SK-N-SH (cell line): ENCODE measurements at regions not wholly inside any gene's neighbourhood (a gene's known extent, or its start where the extent isn't known, plus 50 kb on each side); places are given as distances from the start of the nearest gene placed in this dataset.

Source experiments
- EZH2phosphoT487 ChIP-seq: fragments of 200-600 bp; sonication (generic); IDR thresholded peaks from 2 replicates; pipeline ENCODE4 v1.6.1; 2017; ENCODE audit warnings: low read depth, mixed run types, mild to moderate bottlenecking, antibody characterized with exemption, moderate library complexity, borderline replicate concordance
- TF ChIP-seq, protein P1 (sequence below): fragments of 200-600 bp; sonication (generic); IDR thresholded peaks from 2 replicates; pipeline ENCODE4 v1.6.1; 2017; ENCODE audit warnings: antibody characterized with exemption, mild to moderate bottlenecking, moderate library complexity

DNA sequence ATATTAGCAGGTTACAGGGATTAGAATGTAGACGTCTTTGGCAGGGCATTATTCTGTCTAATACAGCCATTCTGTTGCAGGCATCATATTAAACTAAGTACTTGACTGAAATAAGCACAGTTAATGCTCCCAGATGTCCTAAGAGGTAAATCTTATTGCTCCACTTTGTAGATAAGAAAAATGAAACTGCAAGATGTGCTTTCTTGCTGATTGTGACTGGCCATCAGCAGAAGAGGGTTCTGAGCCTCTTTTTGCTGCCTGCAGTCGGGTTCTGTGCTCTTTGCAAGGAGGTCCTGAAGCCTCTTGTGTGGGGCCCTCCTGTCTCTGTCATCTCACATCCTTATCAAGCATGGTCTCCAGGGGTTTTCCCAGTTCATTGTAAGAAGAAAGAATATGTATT is 167.1 kb downstream of the KCNJ2 start:
- TF ChIP-seq, protein P1, sequence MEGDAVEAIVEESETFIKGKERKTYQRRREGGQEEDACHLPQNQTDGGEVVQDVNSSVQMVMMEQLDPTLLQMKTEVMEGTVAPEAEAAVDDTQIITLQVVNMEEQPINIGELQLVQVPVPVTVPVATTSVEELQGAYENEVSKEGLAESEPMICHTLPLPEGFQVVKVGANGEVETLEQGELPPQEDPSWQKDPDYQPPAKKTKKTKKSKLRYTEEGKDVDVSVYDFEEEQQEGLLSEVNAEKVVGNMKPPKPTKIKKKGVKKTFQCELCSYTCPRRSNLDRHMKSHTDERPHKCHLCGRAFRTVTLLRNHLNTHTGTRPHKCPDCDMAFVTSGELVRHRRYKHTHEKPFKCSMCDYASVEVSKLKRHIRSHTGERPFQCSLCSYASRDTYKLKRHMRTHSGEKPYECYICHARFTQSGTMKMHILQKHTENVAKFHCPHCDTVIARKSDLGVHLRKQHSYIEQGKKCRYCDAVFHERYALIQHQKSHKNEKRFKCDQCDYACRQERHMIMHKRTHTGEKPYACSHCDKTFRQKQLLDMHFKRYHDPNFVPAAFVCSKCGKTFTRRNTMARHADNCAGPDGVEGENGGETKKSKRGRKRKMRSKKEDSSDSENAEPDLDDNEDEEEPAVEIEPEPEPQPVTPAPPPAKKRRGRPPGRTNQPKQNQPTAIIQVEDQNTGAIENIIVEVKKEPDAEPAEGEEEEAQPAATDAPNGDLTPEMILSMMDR = no peak
- TF ChIP-seq EZH2phosphoT487 = no peak
